ENCODE measurements at regions not wholly inside any gene's neighbourhood (a gene's known extent, or its start where the extent isn't known, plus 50 kb on each side); places are given as distances from the start of the nearest gene placed in this dataset.
A peak's percentile ranks its signal among the peaks of the same experiment; 100 is the strongest.

- DNase-seq = no peak
These were observed 152.9 kb upstream of the NCKAP5 start for GRCh38 chr2:133721118-133721517.

- DNase-seq = no peak
These were observed 154.9 kb upstream of the NCKAP5 start for GRCh38 chr2:133723133-133723532.

GRCh38 chr2:133726973-133727372, 158.7 kb upstream of the NCKAP5 start:
- peak; percentile 16 for DNase-seq

GRCh38 chr2:133732059-133732458, 163.8 kb upstream of the NCKAP5 start:
- no peak for DNase-seq

GRCh38 chr2:133732982-133733900, 165.0 kb upstream of the NCKAP5 start:
- DNase-seq = no peak

GRCh38 chr2:133733901-133734255, 165.6 kb upstream of the NCKAP5 start:
- DNase-seq = no peak

GRCh38 chr2:133734716-133735495, 166.6 kb upstream of the NCKAP5 start:
- DNase-seq = no peak

GRCh38 chr2:133736674-133737073, 168.4 kb upstream of the NCKAP5 start:
- DNase-seq = no peak

GRCh38 chr2:133737242-133737993, 169.2 kb upstream of the NCKAP5 start:
- no peak for DNase-seq

GRCh38 chr2:133739039-133739438, 170.8 kb upstream of the NCKAP5 start:
- DNase-seq = no peak

- no peak for DNase-seq
These were observed 172.2 kb upstream of the NCKAP5 start for GRCh38 chr2:133740500-133740899.

- DNase-seq = no peak
These were observed 179.9 kb upstream of the NCKAP5 start for GRCh38 chr2:133748007-133748700.

GRCh38 chr2:133753665-133754064, 185.4 kb upstream of the NCKAP5 start:
- DNase-seq = no peak

GRCh38 chr2:133755480-133756300, 187.4 kb upstream of the NCKAP5 start:
- DNase-seq = no peak

- DNase-seq = no peak
These were observed 188.6 kb upstream of the NCKAP5 start for GRCh38 chr2:133756833-133757232.

GRCh38 chr2:133760376-133760775, 192.1 kb upstream of the NCKAP5 start:
- DNase-seq = no peak

- no peak for DNase-seq
These were observed 197.4 kb upstream of the NCKAP5 start for GRCh38 chr2:133765658-133766057.

GRCh38 chr2:133766164-133766832, 198.0 kb upstream of the NCKAP5 start:
- no peak for DNase-seq

GRCh38 chr2:133768256-133768655, 200.0 kb upstream of the NCKAP5 start:
- no peak for DNase-seq

GRCh38 chr2:133768658-133769435, 200.6 kb upstream of the NCKAP5 start:
- DNase-seq = no peak
